ENCODE measurements at regions not wholly inside any gene's neighbourhood (a gene's known extent, or its start where the extent isn't known, plus 50 kb on each side); places are given as distances from the start of the nearest gene placed in this dataset.

GRCh38 chr6:165968408-165968807 is 199.2 kb downstream of the TBXT start:
- no peak for TF ChIP-seq CTCF (IDR thresholded peaks at IDR 0.05)
- no peak for TF ChIP-seq POLR2AphosphoS5 (IDR thresholded peaks at IDR 0.05)
- no peak for TF ChIP-seq POLR2A (IDR thresholded peaks at IDR 0.05)
